H1 (cell line): ENCODE measurements at regions not wholly inside any gene's neighbourhood (a gene's known extent, or its start where the extent isn't known, plus 50 kb on each side); places are given as distances from the start of the nearest gene placed in this dataset.

Experiments
- CTCF ChIA-PET: fragments of 300-600 bp; sonication (Branson Sonifier 250); formaldehyde crosslinking; loops from one replicate; lab custom pipeline; 2021; ENCODE audit not compliant: partially characterized antibody; lab: Charles Lee
- POLR2A ChIA-PET: fragments of 300-600 bp; sonication (Branson Sonifier 250); formaldehyde crosslinking; loops from one replicate; lab custom pipeline; 2021; ENCODE audit warnings: inconsistent platforms; ENCODE audit not compliant: partially characterized antibody; lab: Charles Lee
- DNase-seq, 2 experiments: peaks; one replicate each; pipeline versions ENCODE4 v3.0.0 to v3.0.0-alpha.2; 2010 to 2022; ENCODE audit warnings: low spot score in 2 of 2, low read depth in 1 of 2, mixed read lengths in 1 of 2
- FAIRE-seq: peaks from 2 replicates; lab custom pipeline; 2011; peaks lifted over from hg19 to GRCh38; lab: Jason Lieb, UNC
- H2AFZ ChIP-seq: 2 replicates; pipeline ENCODE4 v1.8.1; 2012; ENCODE audit warnings: low read length, inconsistent platforms
- H2AK5ac ChIP-seq: 2 replicates; pipeline ENCODE4 v1.6.1; 2013; ENCODE audit warnings: low read depth, low read length
- H2BK120ac ChIP-seq: replicated peaks from 2 replicates; pipeline ENCODE3; 2013; ENCODE audit warnings: low read depth, low read length, inconsistent platforms
- H2BK12ac ChIP-seq: 2 replicates; pipeline ENCODE4 v1.6.1; 2013; ENCODE audit warnings: low read depth, low read length
- H2BK15ac ChIP-seq: 2 replicates; pipeline ENCODE4 v1.6.1; 2013; ENCODE audit warnings: low read length
- H2BK20ac ChIP-seq: 2 replicates; pipeline ENCODE4 v1.6.1; 2013; ENCODE audit warnings: low read length
- H2BK5ac ChIP-seq: 2 replicates; pipeline ENCODE4 v1.6.1; 2013; ENCODE audit warnings: low read depth, low read length
- H3K14ac ChIP-seq: 2 replicates; pipeline ENCODE4 v1.6.1; 2013; ENCODE audit warnings: inconsistent platforms; ENCODE audit not compliant: insufficient read length
- H3K18ac ChIP-seq: 2 replicates; pipeline ENCODE4 v1.6.1; 2013; ENCODE audit warnings: low read length; ENCODE audit errors: extremely low read depth
- H3K23ac ChIP-seq: 2 replicates; pipeline ENCODE4 v1.6.1; 2013; ENCODE audit warnings: inconsistent platforms; ENCODE audit not compliant: insufficient read length
- H3K23me2 ChIP-seq: 2 replicates; pipeline ENCODE4 v1.6.1; 2013; ENCODE audit warnings: low read depth, low read length
- H3K27ac ChIP-seq: 2 replicates; pipeline ENCODE4 v1.6.1; 2011; ENCODE audit warnings: low read depth, low read length, inconsistent platforms
- H3K27me3 ChIP-seq, 4 experiments: replicated peaks in 1 of 4; 1 replicate in 1 of 4; 2 replicates in 3 of 4; pipeline versions ENCODE4 v1.6.1 to v1.8.1; 2011 to 2013; ENCODE audit warnings: low read length in 3 of 4, mild to moderate bottlenecking in 3 of 4, inconsistent platforms in 2 of 4, mixed read lengths in 2 of 4, moderate library complexity in 1 of 4; ENCODE audit not compliant: control insufficient read depth in 3 of 4, insufficient read depth in 3 of 4; ENCODE audit errors: extremely low read depth in 1 of 4
- H3K36me3 ChIP-seq, 4 experiments: 2 replicates each; pipeline versions ENCODE4 v1.6.1 to v1.8.1; 2011 to 2013; ENCODE audit warnings: mild to moderate bottlenecking in 4 of 4, low read length in 3 of 4, moderate library complexity in 2 of 4, control low read depth in 1 of 4, inconsistent platforms in 1 of 4; ENCODE audit not compliant: insufficient read depth in 4 of 4, control insufficient read depth in 2 of 4
- H3K4ac ChIP-seq: replicated peaks from 2 replicates; pipeline ENCODE3; 2013; ENCODE audit warnings: low read length, low read depth, mixed read lengths, inconsistent platforms; ENCODE audit not compliant: insufficient read length
- H3K4me1 ChIP-seq, 4 experiments: replicated peaks in 1 of 4; 1 replicate in 1 of 4; 2 replicates in 3 of 4; pipeline versions ENCODE4 v1.6.1 to v1.8.1; 2011 to 2013; ENCODE audit warnings: low read length in 3 of 4, inconsistent platforms in 2 of 4, mixed read lengths in 1 of 4; ENCODE audit not compliant: insufficient read depth in 4 of 4, control insufficient read depth in 3 of 4
- H3K4me2 ChIP-seq, 2 experiments: 2 replicates each; pipeline versions ENCODE4 v1.6.1 to v1.8.1; 2011 to 2013; ENCODE audit warnings: low read depth in 2 of 2, low read length in 2 of 2, control low read depth in 1 of 2, inconsistent platforms in 1 of 2, mild to moderate bottlenecking in 1 of 2; ENCODE audit not compliant: insufficient read depth in 1 of 2
- H3K4me3 ChIP-seq, 4 experiments: fragments of 200-600, 300-600 bp in 1 of 4; sonication (generic), shearing (Covaris generic), sonication (Bioruptor Twin) in 1 of 4; 2 replicates each; pipeline versions ENCODE4 v1.5.1 to v1.8.1; 2011 to 2016; ENCODE audit warnings: low read length in 4 of 4, low read depth in 3 of 4, control low read depth in 2 of 4, inconsistent platforms in 2 of 4, mild to moderate bottlenecking in 2 of 4, mixed read lengths in 1 of 4, moderate library complexity in 1 of 4; ENCODE audit not compliant: insufficient read depth in 2 of 4; ENCODE audit errors: extremely low read depth in 1 of 4
- H3K56ac ChIP-seq: replicated peaks from 2 replicates; pipeline ENCODE3; 2013; ENCODE audit warnings: low read depth, mild to moderate bottlenecking, mixed read lengths, low read length, inconsistent platforms; ENCODE audit not compliant: insufficient read length
- H3K79me1 ChIP-seq: 2 replicates; pipeline ENCODE4 v1.6.1; 2013; ENCODE audit warnings: low read depth, low read length, control low read depth
- H3K79me2 ChIP-seq, 2 experiments: 2 replicates each; pipeline versions ENCODE4 v1.6.1 to v1.8.1; 2012 to 2013; ENCODE audit warnings: low read length in 2 of 2, mild to moderate bottlenecking in 2 of 2, inconsistent platforms in 1 of 2; ENCODE audit not compliant: insufficient read depth in 2 of 2, control insufficient read depth in 1 of 2
- H3K9ac ChIP-seq, 4 experiments: replicated peaks in 1 of 4; 1 replicate in 1 of 4; 2 replicates in 3 of 4; pipeline versions ENCODE4 v1.6.1 to v1.8.1; 2011 to 2013; ENCODE audit warnings: low read depth in 3 of 4, low read length in 3 of 4, control low read depth in 2 of 4, mild to moderate bottlenecking in 2 of 4, moderate library complexity in 2 of 4, inconsistent platforms in 1 of 4; ENCODE audit errors: extremely low read depth in 1 of 4
- H3K9me3 ChIP-seq, 2 experiments: 2 replicates each; pipeline versions ENCODE4 v1.6.1 to v1.8.1; 2012 to 2013; ENCODE audit warnings: mild to moderate bottlenecking in 2 of 2, moderate library complexity in 2 of 2, control low read depth in 1 of 2, inconsistent platforms in 1 of 2, low read depth in 1 of 2, low read length in 1 of 2, mixed read lengths in 1 of 2; ENCODE audit not compliant: insufficient read depth in 2 of 2
- H4K20me1 ChIP-seq, 2 experiments: replicated peaks in 1 of 2; 2 replicates each; pipeline versions ENCODE3 to v1.8.1; 2011 to 2013; ENCODE audit warnings: inconsistent platforms in 2 of 2, low read length in 2 of 2, mild to moderate bottlenecking in 1 of 2; ENCODE audit not compliant: insufficient read depth in 2 of 2, control insufficient read depth in 1 of 2
- H4K5ac ChIP-seq: 2 replicates; pipeline ENCODE4 v1.6.1; 2013; ENCODE audit warnings: low read length, low read depth, mixed read lengths, inconsistent platforms; ENCODE audit not compliant: insufficient read length
- H4K8ac ChIP-seq: 2 replicates; pipeline ENCODE4 v1.8.0; 2013; ENCODE audit warnings: mild to moderate bottlenecking, moderate library complexity, low read length, inconsistent platforms; ENCODE audit not compliant: insufficient read depth; ENCODE audit errors: extremely low read depth
- H4K91ac ChIP-seq: replicated peaks from 2 replicates; pipeline ENCODE3; 2013; ENCODE audit warnings: low read length, mixed read lengths, inconsistent platforms; ENCODE audit not compliant: insufficient read length
- CBX8 ChIP-seq: fragments of 300-800, 300-1000 bp; sonication (generic); IDR thresholded peaks from 2 replicates; pipeline ENCODE4 v1.7.1; 2016; ENCODE audit warnings: low read depth, low read length, borderline replicate concordance
- CHD1 ChIP-seq: IDR thresholded peaks from 2 replicates; pipeline ENCODE4 v1.6.1; 2012; ENCODE audit warnings: low read depth, low read length, improper control_type of control experiment
- CHD2 ChIP-seq: IDR thresholded peaks from 2 replicates; pipeline ENCODE4 v1.6.1; 2012; ENCODE audit warnings: low read length, improper control_type of control experiment
- HDAC2 ChIP-seq, 2 experiments: fragments of 300-600 bp in 1 of 2; sonication (generic) in 1 of 2; IDR thresholded peaks; 2 replicates each; pipeline ENCODE4 v1.6.1; 2011 to 2012; ENCODE audit warnings: low read depth in 2 of 2, low read length in 2 of 2, mild to moderate bottlenecking in 2 of 2, moderate library complexity in 2 of 2, borderline replicate concordance in 1 of 2, inconsistent platforms in 1 of 2
- RAD21 ChIP-seq, 2 experiments: IDR thresholded peaks in 1 of 2; conservative IDR thresholded peaks in 1 of 2; 2 replicates each; pipeline ENCODE4 v1.6.1; 2011; ENCODE audit warnings: low read depth in 2 of 2, low read length in 2 of 2, improper control_type of control experiment in 1 of 2, inconsistent platforms in 1 of 2, mild to moderate bottlenecking in 1 of 2, moderate library complexity in 1 of 2
- RBBP5 ChIP-seq: IDR thresholded peaks from 2 replicates; pipeline ENCODE4 v1.7.1; 2012; ENCODE audit warnings: low read depth, mild to moderate bottlenecking, inconsistent platforms, low read length, moderate library complexity, borderline replicate concordance
- SAP30 ChIP-seq: fragments of 300-600 bp; sonication (generic); IDR thresholded peaks from 2 replicates; pipeline ENCODE4 v1.7.1; 2012; ENCODE audit warnings: low read length, moderate library complexity, mild to moderate bottlenecking, inconsistent platforms; ENCODE audit not compliant: insufficient read depth, insufficient replicate concordance
- WGBS, 2 experiments: shearing (Covaris generic) in 1 of 2; methylation state at CpG; one replicate each; pipeline versions ENCODE4 v1.1.6 to v1.1.7; 2013 to 2015; ENCODE audit warnings: low lambda C conversion rate in 2 of 2, mixed read lengths in 2 of 2, inconsistent platforms in 1 of 2, low coverage in 1 of 2, missing lambda C conversion rate in 1 of 2; ENCODE audit not compliant: insufficient replicate concordance in 2 of 2, insufficient coverage in 1 of 2, insufficient read length in 1 of 2; ENCODE audit errors: extremely low coverage in 1 of 2, missing lambda C conversion rate in 1 of 2; 5-methylcytosine and 5-hydroxymethylcytosine counted together
- TF ChIP-seq, protein P1 (sequence below): IDR thresholded peaks from 2 replicates; pipeline ENCODE4 v1.6.1; 2011; ENCODE audit warnings: low read length, improper control_type of control experiment

- Histone ChIP-seq H3K36me3 (no peaks in the 10 kb centered on the region), H3K18ac (no peak overlapping the region), H3K4ac (no peak overlapping the region), H3K4me1 (no peaks in the 10 kb centered on the region), H4K91ac (no peak overlapping the region), H4K20me1 (no peaks in the 10 kb centered on the region), H3K4me3 (no peak overlapping the region), H3K4me2 (no peak overlapping the region), H2BK20ac (no peak overlapping the region), H3K9me3 (no peaks in the 10 kb centered on the region), H3K14ac (no peak overlapping the region), H3K9ac (no peak overlapping the region), H2BK12ac (no peak overlapping the region), H2BK5ac (no peak overlapping the region), H3K79me2 (no peaks in the 10 kb centered on the region), H3K79me1 (no peaks in the 10 kb centered on the region), H4K8ac (no peak overlapping the region), H2BK15ac (no peak overlapping the region), H3K23ac (no peak overlapping the region), H2BK120ac (no peak overlapping the region), H3K27me3 (no peaks in the 10 kb centered on the region), H3K56ac (no peak overlapping the region), H2AFZ (no peak overlapping the region), H4K5ac (no peak overlapping the region), H3K27ac (no peak overlapping the region), H2AK5ac (no peak overlapping the region), H3K23me2 (no peaks in the 10 kb centered on the region)
- CTCF ChIA-PET: interaction anchor here (0.6 to 1.8 kb wide), 2 partner anchors 8 to 141 kb away, joined by 4 to 7 read pairs; no protein-coding TSS in a partner anchor
- WGBS, 2 experiments: 82% methylated on average over 1 of the region's 1 CpG; no CpG with 5 or more reads in 1 of the 2 experiments
- FAIRE-seq: no peak
- DNase-seq: no peak
- POLR2A ChIA-PET: no interaction called here
- TF ChIP-seq RAD21 (IDR thresholded peaks at IDR 0.05 in 1 of 2, conservative IDR thresholded peaks at IDR 0.05 in 1 of 2; ENCODE audit: low read depth in 2 of 2, low read length in 2 of 2) (no peak), SAP30 (no peak), RBBP5 (no peak), CHD1 (no peak), CHD2 (no peak), CBX8 (no peak), HDAC2 (IDR thresholded peaks at IDR 0.05; ENCODE audit: borderline replicate concordance in 1 of 2, low read depth in 2 of 2, low read length in 2 of 2) (no peak)
- TF ChIP-seq, protein P1, sequence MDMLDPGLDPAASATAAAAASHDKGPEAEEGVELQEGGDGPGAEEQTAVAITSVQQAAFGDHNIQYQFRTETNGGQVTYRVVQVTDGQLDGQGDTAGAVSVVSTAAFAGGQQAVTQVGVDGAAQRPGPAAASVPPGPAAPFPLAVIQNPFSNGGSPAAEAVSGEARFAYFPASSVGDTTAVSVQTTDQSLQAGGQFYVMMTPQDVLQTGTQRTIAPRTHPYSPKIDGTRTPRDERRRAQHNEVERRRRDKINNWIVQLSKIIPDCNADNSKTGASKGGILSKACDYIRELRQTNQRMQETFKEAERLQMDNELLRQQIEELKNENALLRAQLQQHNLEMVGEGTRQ: no peak
Observed at GRCh38 chr9:75592586-75592985, 297.9 kb upstream of the PCSK5 start.
